ENCODE measurements at regions not wholly inside any gene's neighbourhood (a gene's known extent, or its start where the extent isn't known, plus 50 kb on each side); places are given as distances from the start of the nearest gene placed in this dataset.
"Not testable (repeated sequence)": the region's sequence is repeated elsewhere in the genome, so short reads cannot be mapped to it uniquely, and the experiment has no call there.

- DNase-seq (ENCODE audit: low spot score): not testable (repeated sequence)
Observed at GRCh38 chr6:30807566-30807965, 63.2 kb upstream of the IER3 start.

DNA sequence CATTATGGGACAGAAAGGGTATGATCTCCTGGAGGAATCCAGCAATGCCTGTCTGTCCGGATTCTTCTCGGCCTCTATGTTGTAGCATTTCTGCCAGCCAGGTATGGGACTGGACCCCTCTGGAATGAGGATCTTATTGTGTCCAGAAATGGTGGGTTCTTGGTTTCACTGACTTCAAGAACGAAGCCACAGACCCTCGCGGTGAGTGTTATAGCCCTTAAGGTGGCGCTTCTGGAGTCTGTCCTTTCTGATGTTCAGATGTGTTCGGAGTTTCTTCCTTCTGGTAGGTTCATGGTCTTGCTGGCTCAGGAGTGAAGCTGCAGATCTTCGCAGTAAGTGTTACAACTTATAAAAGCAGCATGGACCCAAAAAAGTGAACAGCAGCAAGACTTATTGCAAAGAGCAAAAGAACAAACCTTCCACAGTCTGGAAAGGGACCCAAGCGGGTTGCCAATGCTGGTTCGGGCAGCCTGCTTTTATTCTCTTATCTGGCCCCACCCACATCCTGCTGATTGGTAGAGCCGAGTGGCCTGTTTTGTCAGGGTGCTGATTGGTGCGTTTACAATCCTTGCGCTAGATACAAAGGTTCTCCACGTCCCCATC, 62.3 kb upstream of the IER3 start:
- no peak for DNase-seq (ENCODE audit: low spot score)

DNA sequence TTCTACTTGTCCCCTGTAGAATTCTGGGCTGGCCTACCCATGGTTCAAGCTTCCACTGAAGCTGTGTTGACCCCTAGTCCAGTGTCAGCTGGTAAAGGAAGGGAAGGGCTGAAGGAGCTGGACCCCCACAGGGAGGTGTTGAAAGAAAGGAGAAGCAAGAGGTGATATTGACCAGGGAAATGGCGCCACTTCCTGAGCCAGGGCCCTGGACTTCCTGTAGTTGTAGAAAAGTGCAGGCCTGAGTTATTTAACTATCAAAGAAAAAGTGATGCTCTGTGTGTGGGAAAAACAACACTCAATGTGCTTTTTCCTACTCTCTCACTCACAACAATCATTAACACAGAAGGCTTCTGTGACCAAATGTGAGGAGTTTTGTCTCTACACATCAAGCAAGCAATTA, 60.0 kb upstream of the IER3 start:
- DNase-seq (ENCODE audit: low spot score): no peak

GRCh38 chr6:30802731-30803130, 58.4 kb upstream of the IER3 start:
- no peak for DNase-seq (ENCODE audit: low spot score)

- no peak for DNase-seq (ENCODE audit: low spot score)
Observed at GRCh38 chr6:30801950-30802349, 57.6 kb upstream of the IER3 start.

DNA sequence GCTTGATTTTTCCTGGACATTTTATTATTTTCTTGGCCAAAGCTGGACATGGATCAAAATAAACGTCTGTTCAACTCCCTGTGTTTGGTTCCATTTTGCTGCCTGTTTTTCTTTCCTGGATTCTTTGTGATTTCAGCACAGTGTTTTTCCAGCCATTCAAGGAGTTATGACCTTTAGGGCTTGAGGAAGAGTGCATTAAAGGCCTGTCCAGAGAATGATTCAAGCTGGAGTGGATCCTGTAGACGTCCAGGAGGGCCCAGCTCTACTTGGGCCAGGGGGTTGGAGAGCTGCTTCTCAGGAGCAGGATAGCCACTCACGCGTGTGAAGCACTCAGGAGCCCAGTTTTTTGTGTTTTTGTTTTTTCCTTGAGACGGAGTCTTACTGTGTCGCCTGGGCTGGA, 56.5 kb upstream of the IER3 start:
- no peak for DNase-seq (ENCODE audit: low spot score)

- no peak for DNase-seq (ENCODE audit: low spot score)
Observed at GRCh38 chr6:30799210-30799609, 54.9 kb upstream of the IER3 start.

- no peak for DNase-seq (ENCODE audit: low spot score)
Observed at GRCh38 chr6:30798494-30798893, 54.1 kb upstream of the IER3 start.

GRCh38 chr6:30795549-30796293, 51.4 kb upstream of the IER3 start:
- no peak for DNase-seq (ENCODE audit: low spot score)
